Stimulated activated CD8-positive, alpha-beta memory T cell treated with anti-CD3 and anti-CD28 coated beads, Interleukin-15, amount 100 ng/mL, for 24 hours (primary cell): ENCODE measurements at regions not wholly inside any gene's neighbourhood (a gene's known extent, or its start where the extent isn't known, plus 50 kb on each side); places are given as distances from the start of the nearest gene placed in this dataset.
"Not testable (repeated sequence)": the region's sequence is repeated elsewhere in the genome, so short reads cannot be mapped to it uniquely, and the experiment has no call there.

Experiments
- DNase-seq: peaks from one replicate; pipeline ENCODE4 v3.0.0-alpha.2; 2020; ENCODE audit warnings: low read depth

DNA sequence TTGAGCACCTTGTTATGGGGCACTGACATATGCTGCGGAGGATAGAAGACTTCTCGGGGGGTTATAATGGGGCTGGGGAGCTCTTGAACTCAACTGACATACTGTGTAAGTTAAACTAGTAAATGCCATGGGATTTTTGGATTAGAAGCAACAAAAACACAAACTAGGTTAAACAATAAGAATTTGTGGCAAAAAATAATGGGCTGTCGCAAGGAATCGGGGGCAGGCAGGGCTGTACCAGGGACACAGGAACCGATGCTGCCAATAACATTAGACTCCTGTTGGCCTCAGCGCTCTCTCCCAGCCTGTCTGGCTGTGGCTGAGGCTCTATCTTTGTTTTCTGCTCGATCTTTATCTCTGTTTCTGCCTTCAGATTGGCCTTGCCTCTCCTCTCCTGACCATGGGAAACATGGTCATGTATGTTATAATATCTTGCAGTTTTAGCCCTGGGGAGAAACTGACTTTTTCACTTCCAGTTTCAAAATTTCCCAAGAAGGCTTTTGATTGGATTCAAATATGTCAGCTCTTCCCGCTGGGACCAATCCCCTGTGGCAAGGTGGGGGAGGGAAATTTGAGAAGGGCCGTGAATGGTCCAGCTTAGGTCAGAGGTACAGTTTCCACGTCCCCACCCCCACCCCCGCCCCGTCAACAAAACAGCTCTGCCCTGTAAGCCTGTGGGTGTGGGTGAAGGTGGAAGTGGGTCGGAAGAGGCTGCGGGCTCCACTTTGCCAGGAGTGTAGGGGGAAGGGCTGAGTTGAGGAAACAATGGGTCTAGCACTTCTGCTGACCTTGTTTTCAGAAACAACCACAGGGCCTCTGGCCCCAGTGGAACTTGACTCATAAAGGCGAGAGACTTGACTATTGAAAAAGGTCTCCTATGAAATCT, 161.1 kb upstream of the TBL1XR1 start:
- DNase-seq = no peak

DNA sequence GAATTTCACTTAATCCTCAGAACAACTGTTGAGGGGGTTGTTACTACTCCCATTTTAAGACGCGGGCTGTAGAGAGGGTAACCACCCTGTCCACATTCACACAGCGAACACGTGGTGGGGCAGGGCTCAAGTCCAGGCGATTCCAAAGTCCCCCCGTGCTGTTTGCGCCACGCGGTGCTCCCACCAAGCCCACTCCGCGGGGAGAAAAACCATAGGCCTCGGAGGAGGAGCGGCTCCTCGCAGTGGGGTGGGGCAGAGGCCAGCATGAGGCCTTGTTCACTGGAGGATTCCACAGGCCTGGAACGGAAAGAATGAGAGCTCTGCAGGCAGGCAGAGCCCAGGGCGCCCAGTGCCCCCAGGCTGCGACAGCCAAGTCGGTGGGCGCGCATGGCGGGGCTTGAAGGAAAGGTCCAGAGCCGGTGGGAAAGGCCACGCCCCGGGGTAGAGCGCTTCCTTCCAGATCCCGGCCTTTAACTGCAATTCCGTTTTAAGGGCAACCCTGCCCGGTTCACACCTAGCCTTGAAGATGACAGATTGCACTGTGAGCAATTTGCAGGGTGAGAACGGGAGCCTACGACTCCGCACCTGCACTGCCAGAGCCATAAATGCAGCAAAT, 161.8 kb upstream of the TBL1XR1 start:
- DNase-seq = no peak

DNA sequence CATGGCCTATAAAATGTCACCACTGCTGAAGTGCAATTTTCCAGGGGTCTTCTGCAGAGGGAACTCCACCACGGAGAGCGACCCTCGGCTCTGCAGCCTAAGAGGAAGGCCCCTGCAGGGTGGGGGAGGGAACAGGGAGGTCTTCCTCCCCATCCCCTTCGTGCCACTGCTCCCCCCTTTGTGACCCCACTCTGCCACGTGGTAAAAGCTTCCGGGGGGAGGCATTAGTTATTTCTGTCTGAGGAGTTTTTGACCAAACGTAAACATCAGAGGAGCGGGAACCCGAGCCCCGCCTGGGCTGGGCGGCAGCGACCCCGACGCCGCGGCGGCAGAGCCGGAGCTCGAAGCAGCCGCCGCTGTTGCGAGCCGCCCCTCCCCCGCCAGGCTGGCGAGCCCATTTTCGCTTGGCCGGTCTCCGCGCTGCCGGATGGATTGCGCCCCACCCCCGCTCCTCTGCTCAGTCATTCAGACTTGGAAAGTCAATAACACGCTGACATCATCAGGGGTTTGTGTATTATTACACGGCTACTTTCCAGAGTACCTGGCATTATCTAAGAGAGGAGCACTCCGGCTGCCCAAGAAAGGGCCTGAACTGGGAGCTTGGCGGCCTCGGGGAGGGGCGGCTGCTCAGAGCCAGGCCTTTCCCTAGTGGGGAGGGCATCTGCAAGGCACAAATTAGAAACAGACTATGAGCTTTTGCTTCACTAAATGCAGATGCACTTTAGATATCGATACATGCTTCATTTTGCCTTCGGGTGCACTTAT, 162.5 kb upstream of the TBL1XR1 start:
- peak; percentile 93 for DNase-seq

DNA sequence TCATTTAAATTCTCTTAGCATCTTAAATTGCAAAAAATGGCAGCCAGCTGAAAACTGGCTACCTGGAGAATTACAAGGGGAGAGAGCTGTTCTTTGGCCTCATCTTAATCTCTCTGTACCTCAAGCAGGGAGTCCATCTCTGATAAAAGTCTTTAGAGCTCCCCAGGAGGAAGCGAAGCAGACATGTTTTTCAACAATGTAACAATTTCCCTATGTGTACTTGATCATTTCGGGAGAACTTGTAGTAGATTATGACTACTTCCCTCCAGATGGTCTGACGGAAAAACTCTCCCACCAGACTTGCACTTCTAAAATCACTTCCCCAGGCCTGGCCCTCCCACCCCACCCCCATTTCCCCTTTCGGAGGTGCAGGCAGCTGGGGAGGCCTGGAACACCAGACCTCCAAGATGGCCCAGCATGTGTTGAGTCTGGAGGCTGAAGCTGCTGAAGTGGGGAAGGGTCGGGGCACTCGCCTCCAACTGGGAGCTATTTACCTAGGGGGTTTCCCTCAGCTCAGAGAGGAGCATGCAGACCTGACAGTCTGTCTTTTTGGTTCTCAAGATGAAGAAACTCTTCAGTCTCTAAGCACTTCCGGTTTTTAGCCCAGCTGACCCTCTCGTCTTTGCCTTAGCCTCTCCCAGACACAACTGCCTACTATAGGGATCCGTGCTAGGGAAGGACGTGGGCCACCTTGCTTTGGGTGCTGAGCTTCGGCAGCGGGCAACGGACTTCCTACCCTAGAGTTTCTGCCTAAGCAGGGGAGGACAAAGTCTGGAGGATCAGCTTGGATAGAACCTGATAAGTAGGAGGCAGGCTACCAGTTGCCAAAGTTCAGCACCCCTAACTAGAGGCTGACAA, 164.0 kb upstream of the TBL1XR1 start:
- no peak for DNase-seq

DNA sequence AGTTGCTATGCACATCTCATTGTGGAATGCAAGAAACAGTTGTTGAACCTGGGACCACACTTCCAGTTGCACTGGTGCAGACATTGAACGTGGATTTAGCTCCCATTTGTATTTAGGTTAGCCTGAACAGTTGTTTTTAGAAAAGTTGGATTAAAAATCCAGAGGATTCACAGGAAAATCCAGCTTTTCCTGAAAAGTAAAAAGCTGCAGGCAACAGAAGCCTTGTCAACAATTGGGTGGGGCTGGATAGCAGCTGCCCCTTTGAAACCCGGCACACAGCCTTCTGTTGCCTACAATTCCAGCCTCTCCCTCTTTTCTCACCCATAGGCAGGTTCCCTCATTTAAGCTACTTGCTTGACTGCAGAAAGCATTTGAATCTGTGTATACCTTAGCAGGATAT, 165.3 kb upstream of the TBL1XR1 start:
- DNase-seq = no peak

DNA sequence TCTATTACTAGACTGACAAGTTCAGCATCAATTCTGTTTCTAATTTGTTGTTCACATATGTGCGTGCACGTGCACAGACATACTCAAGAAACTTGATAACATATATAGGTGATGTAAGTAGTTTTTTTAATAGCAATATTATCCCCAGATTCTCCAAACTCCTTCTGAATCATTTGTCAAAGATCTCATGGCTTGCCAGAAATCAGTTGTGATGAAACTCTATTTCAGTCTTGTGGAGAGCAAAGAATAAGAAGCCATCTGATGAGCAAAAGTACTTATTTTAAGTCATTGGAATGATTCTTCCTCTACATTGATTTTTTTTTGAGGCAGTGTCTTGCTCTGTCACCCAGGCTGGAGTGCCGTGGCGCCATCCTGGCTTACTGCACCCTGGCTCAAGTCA, 167.0 kb upstream of the TBL1XR1 start:
- no peak for DNase-seq

DNA sequence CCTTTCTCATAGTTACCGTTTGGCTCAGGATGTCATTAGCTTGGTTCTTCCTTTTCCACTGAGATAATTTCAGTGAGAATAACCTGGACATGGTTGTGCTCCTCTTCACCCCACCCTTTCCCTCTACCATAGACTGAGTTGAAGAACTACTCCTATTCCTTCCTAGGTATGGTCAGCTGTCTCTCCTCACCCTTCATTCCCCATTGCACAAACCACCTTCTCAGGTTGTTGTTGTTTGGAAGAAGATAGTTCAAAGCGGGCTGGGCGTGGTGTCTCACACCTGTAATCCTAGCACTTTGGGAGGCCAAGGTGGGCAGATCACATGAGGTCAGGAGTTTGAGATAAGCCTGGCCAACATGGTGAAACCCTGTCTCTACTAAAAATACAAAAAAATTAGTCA, 168.0 kb upstream of the TBL1XR1 start:
- DNase-seq = not testable (repeated sequence)

DNA sequence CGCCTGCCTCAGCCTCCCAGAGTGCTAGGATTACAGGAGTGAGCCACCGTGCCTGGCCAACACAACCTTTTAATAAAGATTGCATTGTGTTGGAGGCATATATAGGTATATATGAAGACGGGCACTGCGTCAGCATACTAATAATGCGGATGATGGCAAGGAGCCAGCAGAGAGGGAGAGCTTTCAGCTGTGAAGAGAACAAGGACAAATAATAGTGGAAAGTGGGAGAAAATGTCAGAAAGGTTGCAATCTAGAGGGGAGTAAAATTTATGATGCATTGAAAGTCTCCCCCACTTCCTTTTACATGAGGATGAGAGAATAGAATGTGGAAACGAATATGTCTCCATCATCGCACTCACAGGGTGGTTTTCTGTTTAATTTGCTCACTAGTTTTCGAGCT, 170.5 kb upstream of the TBL1XR1 start:
- DNase-seq = no peak

DNA sequence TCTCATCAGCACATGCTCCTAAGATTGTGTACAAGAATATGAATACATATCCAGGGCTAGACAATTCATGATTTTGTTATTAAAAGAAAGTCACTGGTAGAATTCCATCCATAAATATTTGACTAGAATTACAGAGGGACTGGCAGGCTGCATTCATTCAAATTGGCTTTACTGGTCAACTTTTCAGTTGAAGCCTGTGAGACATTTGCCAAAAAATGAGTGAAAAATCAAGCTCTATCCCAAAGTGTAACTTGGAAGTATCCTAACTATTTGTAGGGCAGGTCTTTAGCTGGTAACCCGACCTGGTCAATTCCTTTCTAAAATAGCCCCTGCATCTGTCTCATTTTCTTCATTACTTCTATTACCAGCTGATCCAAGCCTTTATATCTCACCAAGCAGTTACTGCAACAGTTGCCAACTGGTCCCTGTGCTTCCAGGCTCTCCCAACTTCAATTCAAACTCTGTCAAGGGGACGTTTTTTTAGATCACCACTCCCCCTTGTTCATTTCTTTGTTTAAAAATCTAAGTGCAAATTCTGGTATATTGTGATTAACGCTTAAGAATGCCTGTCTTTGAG, 173.1 kb upstream of the TBL1XR1 start:
- no peak for DNase-seq

DNA sequence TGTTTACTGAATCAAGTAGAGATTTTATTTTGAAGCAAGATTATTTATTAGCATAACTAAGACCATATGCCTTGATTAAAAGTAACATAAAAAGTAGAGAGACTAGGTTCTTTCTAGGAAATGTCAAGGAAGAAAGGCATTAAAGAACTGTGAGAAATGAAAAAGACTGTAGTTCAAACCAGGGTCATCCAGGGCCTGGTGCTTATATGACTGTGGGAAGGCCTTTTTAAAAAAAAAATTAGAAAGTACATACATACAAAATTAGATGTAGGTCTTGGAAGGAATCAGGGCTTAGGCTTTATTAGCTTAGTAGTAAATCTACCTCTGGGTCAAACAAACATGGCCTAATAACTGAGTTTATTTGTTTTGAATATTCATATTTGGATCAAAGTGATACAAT, 173.9 kb upstream of the TBL1XR1 start:
- DNase-seq = no peak

DNA sequence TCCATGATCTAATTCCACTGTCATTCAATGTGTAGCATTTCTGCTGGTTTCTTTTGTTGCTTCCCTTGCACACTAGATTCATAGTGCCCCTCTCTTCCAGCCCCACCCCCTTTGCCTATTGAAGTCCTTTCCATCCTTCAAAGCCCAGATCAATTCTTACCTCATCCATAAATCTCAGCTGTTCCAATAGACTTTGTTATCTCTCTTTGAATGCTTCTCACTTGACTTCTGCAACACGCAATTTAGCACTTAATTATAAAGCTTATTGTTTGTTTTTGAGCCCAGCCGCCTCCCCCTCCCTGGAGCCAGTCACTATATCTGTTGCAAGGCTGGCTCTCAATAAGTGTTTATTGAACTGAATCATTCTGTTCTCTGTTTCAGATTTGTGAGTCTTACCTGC, 174.6 kb upstream of the TBL1XR1 start:
- DNase-seq = no peak

DNA sequence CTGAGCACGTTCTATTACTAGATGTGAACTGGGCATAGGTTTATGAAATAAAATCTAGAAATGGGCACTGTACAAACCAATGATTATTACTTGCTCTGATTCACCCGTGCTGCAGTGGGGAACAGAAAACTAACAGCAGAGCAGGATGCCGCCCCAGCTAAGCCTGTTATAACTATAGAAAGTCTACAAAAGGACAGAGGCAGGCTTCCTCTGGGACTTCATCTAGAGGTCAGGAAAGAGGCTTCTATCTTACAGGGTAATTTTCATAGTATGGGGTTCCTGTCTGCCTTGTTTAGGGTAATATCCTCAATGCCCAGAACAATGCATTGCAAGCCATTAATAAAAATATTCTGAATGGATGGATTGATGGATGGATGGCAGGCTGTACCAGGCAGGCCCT, 177.0 kb upstream of the TBL1XR1 start:
- no peak for DNase-seq

DNA sequence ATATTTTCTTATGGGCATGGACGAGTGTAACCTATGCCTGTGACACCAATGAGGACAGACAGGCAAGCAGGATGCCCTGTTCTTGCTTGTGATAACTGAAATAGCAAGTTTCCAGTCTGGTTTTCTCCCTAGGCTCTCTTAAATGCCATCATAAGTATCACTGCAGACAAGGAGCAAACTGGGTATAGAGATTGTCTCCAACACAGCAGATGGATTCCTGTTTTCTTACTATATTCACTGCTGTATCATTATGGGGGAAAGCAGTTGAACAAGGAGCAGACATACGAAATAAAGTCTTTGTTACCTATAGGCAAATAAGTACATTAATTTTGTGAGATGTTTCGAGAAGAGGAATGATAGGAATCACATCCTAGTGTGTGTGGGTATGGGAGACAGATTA, 178.0 kb upstream of the TBL1XR1 start:
- DNase-seq = no peak

DNA sequence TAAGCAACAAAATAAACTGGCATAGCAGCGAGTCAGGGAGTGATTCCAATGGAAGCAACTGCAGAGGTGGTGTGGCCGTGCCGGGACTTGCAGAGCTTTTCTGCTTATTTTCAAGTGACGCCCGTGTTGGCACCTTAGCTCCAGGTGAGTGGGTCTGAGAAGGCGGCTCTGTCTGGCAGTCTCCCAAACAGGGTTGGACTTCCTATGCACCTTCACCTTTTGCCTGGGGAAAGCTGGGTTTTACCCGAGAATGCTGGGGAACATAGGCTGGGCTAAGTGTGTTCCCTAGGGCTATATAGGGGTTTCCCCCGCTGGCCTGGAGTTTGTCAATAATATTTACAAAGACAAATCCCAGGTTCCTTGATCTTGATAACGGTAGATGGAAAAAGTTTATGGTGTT, 179.9 kb upstream of the TBL1XR1 start:
- DNase-seq = no peak

DNA sequence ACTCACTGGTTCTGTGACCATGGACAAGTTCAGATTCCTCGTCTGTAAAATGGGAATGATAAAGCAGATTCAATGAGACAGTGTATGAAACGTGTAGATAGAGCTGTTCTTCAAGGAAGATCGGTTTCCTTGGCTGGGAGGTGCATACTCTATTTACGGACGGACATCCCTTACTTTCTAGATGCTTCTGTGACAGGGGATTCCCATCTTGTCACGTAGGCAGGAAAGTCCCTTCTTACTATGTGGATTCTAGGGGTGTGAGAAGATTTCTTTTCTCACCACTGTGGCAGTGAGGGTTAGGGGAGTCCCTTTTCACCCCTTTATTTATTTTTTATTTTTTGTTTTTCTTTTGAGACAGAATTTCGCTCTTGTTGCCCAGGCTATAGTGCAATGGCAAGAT, 180.9 kb upstream of the TBL1XR1 start:
- no peak for DNase-seq

DNA sequence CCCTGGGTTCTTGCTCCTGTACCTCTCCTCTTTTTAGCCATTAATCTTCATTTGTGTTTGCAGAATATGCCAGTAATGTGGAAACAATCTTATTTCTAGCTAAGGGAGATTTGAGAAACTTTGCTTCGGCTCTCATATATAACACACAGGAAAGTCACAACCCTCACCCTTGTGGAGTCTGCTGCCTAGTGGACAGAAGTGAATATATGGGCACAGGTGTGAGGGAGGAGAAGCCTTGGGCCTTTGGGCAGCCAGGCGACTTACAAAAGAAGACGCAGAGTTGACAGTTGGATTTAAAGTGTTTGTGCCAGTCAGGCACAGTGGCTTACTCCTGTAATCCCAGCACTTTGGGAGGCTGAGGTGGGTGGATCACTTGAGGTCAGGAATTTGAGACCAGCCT, 181.8 kb upstream of the TBL1XR1 start:
- DNase-seq = no peak

DNA sequence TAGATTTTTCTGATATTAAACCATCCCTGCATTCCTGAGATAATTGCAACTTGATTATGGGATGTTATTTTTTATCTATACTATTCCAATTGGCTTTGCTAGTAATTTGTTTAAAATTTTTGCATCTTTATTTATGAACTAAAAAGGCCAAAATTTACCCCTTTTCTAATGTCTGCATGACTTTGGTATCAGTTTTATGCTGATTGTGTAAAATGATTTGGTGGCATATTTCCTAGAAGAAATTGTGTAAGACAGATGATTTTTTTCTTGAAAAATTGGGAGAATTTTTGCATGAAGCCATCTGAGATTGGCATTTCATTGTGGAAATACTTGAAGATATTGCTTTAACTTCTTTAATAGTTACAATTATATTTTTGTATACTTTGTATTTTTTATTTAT, 183.8 kb upstream of the TBL1XR1 start:
- DNase-seq = no peak

DNA sequence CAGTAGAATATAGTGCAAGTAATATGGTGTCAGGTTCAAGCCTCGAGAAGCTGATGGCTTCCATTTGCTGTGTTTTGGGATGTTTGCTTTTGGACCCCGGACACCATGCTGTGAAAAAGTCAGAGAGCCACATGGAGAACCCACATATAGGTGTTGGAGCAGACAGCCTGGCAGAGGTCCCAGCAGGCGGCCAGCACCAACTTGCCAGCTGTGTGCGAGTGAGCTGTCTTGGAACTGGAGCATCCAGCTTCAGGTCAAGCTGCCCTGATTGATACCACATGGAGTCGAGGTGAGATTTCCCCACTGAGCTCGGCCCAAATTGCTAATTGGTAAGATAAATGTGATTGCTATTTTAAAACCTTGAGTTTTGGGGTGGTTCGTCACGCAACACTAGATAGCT, 185.7 kb upstream of the TBL1XR1 start:
- DNase-seq = no peak

DNA sequence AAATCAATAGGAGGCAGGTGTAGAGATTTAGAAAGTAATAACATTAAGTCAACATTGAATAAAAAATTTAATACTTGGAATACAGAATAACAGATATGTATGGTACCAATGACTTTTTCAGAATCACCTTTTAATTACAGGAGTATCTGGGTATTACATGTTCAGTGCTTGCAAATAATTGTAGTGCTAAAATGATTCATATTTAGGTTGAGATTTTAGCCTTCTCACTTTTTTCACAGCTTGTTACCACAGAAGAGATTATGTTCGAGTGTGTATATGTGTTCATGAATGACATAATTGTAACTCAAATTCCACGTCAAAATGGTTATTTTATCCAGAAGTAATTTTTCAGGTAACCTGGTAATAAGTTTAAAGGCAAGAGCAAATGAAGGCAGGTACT, 187.9 kb upstream of the TBL1XR1 start:
- DNase-seq = no peak

DNA sequence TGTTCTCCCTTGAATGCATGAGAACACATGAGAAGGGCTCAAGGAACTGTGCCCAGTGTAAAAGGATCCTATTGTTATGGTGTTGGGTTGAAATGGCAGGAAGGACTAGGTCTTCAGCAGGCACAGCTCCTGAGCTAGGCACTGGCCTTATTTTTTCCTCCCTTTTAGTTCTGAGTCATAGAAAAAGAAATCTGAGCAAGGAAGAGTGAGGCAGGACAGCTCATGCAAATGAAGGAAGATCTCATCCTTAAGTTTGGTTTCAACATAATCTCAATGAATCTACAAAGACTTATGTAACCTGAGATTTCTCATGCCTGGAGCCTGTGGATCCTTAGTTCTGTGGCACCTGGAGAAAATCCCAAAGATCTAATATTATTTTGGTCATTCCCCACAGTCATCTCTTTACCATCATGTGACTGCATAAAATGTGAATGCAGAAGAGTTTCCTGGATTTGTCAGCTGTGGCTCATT, 188.6 kb upstream of the TBL1XR1 start:
- DNase-seq = no peak

DNA sequence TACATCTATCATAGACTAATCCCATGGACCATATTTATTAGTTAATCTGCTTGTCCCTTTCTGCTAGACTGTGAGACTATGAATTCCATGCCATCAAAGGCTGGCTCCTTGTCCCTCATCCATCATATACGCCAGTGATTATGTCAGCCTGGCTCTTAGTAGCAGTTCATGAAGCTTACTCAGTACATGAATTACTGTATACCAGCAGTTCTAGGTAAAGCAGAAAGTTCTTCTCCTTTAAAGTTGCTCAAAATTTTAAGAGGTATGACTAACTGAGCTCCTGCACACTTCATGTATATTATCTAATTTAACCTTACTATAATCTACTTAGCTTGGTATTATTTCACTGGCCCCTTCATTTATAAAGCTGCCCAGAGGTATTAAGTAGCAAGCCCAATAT, 190.9 kb upstream of the TBL1XR1 start:
- DNase-seq = no peak
